ENCODE measurements at regions not wholly inside any gene's neighbourhood (a gene's known extent, or its start where the extent isn't known, plus 50 kb on each side); places are given as distances from the start of the nearest gene placed in this dataset.

GRCh38 chr4:162403932-162404331, 240.1 kb upstream of the FSTL5 start:
- TF ChIP-seq CTCF (IDR thresholded peaks at IDR 0.05): no peak
- TF ChIP-seq POLR2A (IDR thresholded peaks at IDR 0.05): no peak
- no peaks in the 10 kb centered on the region for H3K4me1 ChIP-seq (replicated peaks in 1 of 2)
- H3K9me3 ChIP-seq (replicated peaks in 1 of 3): no peaks in the 10 kb centered on the region
- no peak overlapping the region for H3K4me3 ChIP-seq
- DNase-seq: no peak
- WGBS, 4 donors: 16 to 27% (median 20%) methylated on average over 1 of the region's 1 CpG
- no peaks in the 10 kb centered on the region for H3K36me3 ChIP-seq (replicated peaks in 1 of 2)
- H3K27me3 ChIP-seq: no peaks in the 10 kb centered on the region
- intact Hi-C loops (cut with DNase I): no loop called here
- no peak overlapping the region for H3K27ac ChIP-seq

GRCh38 chr4:162403419-162403818, 239.6 kb upstream of the FSTL5 start:
- Histone ChIP-seq H3K36me3 (replicated peaks in 1 of 2) (no peaks in the 10 kb centered on the region), H3K9me3 (replicated peaks in 1 of 3) (no peaks in the 10 kb centered on the region), H3K4me3 (no peak overlapping the region), H3K27me3 (no peaks in the 10 kb centered on the region), H3K4me1 (replicated peaks in 1 of 2) (no peaks in the 10 kb centered on the region), H3K27ac (no peak overlapping the region)
- TF ChIP-seq CTCF (IDR thresholded peaks at IDR 0.05) (no peak), POLR2A (IDR thresholded peaks at IDR 0.05) (no peak)
- WGBS, 4 donors: 63 to 86% (median 75%) methylated on average over 2 of the region's 2 CpGs
- DNase-seq: no peak
- intact Hi-C loops (cut with DNase I): no loop called here

- WGBS, 4 donors: 45 to 67% (median 66%) methylated on average over 5 of the region's 5 CpGs
Observed at GRCh38 chr4:162401021-162401420, 237.2 kb upstream of the FSTL5 start.

GRCh38 chr4:162392946-162393345, 229.1 kb upstream of the FSTL5 start:
- 64 to 98% (median 84%) methylated on average over 1 of the region's 1 CpG for WGBS, 4 donors
- H3K36me3 ChIP-seq (replicated peaks in 1 of 2): no peaks in the 10 kb centered on the region

More at GRCh38 chr4:162401021-162401420, 237.2 kb upstream of the FSTL5 start:
- Histone ChIP-seq H3K9me3 (replicated peaks in 1 of 3) (no peaks in the 10 kb centered on the region), H3K27me3 (no peaks in the 10 kb centered on the region), H3K4me1 (replicated peaks in 1 of 2) (no peaks in the 10 kb centered on the region), H3K4me3 (no peak overlapping the region), H3K27ac (no peak overlapping the region), H3K36me3 (replicated peaks in 1 of 2) (no peaks in the 10 kb centered on the region)
- no peak for DNase-seq
- no peak for TF ChIP-seq POLR2A (IDR thresholded peaks at IDR 0.05)
- TF ChIP-seq CTCF (IDR thresholded peaks at IDR 0.05): no peak
- intact Hi-C loops (cut with DNase I): no loop called here

More at GRCh38 chr4:162392946-162393345, 229.1 kb upstream of the FSTL5 start:
- Histone ChIP-seq H3K27me3 (no peaks in the 10 kb centered on the region), H3K4me1 (replicated peaks in 1 of 2) (no peaks in the 10 kb centered on the region), H3K4me3 (no peak overlapping the region), H3K27ac (no peak overlapping the region), H3K9me3 (replicated peaks in 1 of 3) (no peaks in the 10 kb centered on the region)
- TF ChIP-seq POLR2A (IDR thresholded peaks at IDR 0.05) (no peak), CTCF (IDR thresholded peaks at IDR 0.05) (no peak)
- DNase-seq: no peak
- intact Hi-C loops (cut with DNase I): no loop called here

Data from adrenal gland (tissue), 9 donors.